NCI-H1048 (cell line): ENCODE measurements at regions not wholly inside any gene's neighbourhood (a gene's known extent, or its start where the extent isn't known, plus 50 kb on each side); places are given as distances from the start of the nearest gene placed in this dataset.

Experiments used
- DNase-seq: peaks from one replicate; lab custom pipeline; 2025; lab: John Stamatoyannopoulos, UW

DNA sequence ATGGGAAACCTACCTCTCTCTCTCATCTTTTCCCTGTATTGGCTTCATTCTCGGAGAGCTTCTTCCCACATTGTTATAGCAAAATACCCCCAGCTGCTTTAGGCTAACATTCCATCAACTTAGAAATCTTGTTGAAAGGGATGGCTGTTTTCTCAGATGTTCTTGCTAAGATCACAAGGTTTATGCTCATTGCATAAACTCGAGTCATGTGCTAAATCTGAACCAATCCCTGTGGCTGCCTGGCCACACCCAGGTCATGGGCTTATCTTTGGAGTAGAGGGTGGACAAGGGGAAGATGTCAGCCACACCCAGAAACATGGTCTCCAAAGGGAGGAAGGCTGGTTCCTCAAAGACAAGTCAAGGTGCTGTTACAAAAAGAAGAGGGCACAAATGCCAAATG is 150.6 kb upstream of the UMPS start:
- no peak for DNase-seq

DNA sequence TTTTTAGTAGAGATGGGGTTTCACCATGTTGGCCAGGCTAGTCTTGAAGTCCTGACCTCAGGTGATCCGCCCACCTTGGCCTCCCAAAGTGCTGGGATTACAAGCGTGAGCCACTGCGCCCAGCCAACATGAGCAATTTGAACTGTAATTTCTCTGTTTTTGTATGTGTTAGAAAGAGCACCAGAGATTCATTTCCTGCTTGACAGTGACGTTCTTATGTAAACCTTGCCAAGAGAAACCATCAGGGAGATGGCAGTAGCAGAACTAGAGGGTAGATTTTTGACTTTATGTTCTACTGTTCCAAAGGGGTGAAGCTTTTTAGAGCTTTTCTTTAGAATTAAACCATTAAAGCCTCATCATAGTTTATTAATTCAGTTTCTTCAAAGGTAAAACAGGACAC is 148.1 kb upstream of the UMPS start:
- no peak for DNase-seq

DNA sequence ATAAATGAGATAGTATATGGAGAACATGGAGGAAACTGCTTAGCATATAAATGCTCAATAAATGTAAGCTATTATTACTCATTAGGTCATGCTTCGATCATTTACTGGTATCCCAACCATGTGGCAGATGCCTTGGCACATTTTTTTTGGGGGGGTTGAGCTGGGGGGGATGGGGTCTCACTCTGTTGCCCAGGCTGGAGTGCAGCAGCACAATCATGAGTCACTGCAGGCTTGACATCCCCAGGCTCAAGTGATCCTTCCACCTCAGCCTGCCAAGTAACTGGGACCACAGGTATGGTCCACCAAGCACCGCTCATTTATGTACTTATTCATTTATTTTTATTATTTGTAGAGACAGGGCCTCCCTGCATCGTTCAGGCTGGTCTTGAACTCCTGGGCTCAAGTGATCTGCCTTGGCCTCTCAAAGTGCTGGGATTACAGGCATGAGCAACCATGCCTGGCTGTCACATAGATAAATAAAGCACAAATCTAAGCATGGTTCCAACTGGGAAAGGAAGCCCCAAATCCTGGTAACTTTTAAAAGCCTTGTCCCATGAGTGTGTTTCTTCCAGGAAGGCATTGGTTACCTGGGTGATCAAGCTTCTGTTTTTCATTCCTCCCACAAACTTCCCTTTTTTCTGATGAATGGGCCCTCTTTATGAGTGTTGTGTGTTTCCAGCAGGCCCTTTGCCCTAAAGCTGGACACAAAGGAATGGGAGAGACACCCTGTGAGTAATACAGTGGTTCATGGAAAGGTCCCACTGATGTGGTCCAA is 147.4 kb upstream of the UMPS start:
- no peak for DNase-seq

DNA sequence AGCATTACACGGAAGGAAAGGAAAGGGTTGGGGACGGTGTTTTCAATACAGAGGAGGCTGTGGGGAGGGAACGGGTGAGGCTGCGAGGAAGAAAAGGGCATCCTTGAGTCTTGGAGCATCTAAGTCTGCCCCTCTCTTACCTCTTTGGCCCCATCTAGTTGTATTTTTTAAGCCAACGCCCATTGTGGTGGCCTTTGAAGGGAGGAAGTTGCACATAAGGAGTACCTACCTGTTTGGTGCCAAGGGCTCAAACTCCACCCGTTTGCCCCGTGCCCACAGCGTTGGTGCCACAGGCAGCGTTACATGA is 146.1 kb upstream of the UMPS start:
- DNase-seq, result no peak

DNA sequence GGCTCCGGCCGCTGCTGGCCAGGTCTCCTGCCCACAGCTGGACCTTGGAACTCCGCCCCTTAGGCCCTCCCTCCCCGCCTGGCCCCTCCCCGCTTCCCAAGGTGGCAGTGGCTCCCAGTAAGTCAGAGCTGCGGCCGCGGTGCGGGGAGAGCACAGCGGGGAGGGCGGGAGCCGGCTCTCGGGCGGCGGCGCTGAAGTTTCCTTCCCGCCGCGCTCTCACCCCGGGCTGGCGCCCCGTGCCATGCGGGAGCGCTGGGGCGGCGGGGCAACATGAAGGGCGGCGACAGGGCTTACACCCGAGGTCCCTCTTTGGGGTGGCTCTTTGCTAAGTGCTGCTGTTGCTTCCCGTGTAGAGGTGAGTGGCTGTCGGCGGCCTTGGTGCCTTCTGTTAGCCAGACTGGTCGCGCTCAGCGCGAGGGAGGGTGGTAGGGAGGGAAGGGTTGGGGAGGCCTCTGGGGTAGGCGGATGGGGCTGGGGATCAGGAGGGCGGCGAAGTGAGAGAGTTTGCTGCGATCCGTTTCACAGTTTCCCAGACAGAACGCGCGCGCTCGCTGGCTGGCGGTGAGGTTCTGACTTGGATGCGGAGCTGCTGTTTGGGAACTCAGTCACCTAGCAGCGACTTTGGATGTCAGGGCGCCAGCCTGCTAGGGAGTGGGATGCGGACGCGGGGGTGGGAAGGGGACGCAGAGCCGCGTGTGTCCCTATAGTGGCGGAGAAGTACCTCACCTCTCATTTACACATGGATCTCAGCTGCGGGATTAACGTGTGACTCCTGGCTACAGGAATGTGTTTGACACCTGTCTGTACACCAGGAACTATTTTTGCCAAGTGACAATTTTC is 145.5 kb upstream of the UMPS start:
- no peak for DNase-seq

DNA sequence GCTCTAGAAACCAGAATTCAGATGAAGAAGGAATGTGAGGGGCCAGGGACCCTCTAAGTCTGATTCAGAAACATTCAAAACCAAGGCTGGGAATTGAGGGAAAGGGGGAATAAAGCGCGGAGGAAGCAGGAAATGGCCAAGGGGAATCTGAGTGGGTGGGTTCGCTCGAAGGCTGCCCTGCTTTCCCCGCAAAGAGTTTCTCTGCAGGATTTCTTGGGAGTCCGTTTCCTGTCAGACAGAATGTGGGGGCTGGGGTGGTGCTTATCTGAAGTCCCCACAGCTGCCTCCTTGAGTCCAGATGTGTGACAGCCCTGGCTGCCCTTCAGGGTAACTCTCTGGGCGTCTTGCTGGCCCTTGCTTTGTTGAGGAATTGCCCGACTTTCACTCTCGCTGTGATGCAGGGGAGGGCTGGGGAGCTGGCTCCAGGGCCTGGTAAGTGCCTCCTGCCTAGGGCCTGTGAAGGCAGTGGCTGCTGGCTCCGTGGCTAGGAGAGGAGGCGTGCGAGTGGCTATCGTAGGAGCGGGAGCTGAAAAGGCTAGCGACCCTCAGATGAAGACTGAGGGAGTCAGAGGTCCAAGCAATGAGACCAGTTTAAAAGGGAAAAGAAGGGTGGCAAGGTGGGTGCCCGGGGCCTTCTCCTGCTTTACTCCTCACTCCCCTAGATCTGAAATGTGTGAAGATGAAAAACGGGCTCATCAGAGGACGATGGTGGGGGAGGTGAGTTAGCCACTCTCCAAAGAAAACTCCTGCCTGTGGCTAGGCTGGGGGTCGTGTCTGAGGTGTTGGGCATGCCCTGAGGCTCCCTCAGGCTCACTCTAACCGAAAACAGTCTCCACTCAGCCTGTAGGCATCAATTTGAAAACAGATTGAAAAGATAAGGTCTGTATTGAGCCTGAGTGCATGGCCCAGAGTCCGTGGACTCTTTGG is 143.9 kb upstream of the UMPS start:
- no peak for DNase-seq

DNA sequence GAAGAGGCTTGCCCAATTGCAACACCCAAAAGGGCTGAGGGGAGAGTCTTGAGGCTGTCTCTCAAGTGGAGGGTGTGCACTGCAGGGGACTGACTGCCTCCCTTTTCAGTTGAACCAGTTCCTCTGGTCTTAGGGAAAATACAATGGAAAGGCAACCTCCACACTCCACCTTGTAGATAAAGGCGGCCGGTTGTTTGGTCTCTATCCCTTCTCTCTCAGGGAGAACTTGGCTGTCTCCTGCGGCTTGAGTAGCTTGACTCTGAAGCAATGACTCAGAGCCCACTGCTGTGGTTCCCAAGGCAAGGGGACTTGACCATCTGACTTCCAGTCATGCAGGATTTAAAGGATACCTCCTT is 143.2 kb upstream of the UMPS start:
- no peak for DNase-seq

DNA sequence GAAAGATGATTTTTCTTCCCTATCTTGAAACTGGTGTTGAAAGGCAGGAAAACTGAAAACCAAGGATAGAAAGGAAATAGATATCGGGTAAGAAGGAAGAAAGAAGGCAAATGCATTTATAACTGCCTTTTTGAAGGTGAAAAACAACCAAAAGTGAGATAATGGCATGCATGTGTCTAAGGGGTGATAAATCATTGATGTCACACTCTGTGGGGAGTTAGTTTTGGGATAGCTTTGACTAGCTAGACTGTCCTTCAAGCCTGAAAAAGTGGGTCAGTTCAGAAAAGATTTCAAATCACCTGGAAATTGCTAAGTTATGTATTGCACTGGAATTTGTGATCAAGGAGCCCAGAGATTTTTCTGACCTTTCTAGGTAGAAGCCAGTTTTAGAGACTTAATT is 142.2 kb upstream of the UMPS start:
- no peak for DNase-seq

DNA sequence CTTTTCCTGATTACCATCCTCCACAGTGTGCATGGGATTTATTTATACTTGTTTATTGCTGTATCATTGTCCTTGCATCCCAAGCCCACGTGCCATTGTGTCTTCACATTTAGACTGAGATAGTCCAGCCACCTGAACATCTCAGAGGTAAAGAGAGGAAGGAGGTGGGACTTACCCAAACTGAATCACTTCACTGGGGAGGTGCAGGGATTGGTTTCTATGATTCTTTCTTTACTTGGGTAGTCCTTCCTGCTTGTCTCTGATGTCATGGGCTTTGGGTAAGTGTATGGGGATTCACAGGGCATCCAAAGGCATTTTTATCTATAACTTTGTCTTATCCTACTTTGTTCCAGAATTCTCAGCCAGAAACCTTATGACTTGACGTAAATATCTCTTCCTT is 141.5 kb upstream of the UMPS start:
- DNase-seq, result no peak

DNA sequence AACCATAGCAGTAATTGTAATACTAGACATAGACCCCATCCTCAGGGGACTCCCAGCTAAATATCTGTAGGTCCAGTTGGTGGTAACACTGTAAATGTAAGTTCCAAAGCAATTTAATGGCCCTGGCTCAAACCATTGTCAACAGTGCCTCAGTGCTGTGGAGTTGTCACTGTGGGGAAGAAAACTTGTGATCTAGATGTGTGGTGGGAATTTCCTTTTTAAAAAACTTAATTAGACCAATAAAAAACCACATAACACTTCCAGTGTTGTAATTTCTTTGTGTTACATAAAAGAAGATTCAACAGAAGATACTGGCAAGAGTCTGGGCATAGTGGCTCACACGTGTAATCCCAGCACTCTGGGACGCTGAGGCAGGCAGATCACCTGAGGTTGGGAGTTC is 138.6 kb upstream of the UMPS start:
- no peak for DNase-seq

DNA sequence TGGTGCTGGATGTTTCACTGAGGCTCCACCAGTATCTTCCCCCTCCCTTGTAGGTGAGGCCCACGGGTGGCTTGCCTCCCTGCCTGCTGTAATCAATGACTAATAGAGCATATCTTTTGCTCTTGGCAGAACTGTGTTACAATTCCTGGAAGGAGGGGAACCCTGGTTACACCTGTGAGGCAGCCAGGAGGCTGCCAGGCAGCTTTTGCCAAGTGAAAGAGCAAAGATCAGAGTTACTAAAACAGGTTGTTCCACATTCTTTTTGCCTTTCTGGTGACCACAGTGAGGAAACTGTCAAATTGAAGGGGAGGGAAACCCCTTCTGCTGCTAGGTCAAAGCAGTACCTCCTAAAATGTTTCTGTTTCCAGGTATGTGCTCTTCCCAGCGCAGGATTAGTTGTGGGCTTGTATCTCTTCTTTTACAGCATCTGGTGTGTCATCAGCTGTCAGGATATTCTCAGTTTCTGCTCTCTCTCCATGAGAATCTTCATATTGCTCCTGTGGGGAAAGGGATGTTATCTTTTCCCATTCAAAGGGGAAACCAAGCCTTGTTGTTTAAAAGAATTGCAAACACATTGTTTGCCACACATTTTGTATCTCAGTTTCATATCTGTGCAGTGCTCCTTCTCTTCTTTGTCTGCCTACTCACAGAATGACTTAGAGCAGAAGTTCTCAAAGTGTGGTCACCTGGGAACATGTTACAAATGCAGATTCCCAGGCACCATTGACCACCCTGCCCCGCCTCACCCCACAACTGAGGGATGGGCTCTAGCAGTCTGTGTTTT is 137.4 kb upstream of the UMPS start:
- DNase-seq, result no peak

DNA sequence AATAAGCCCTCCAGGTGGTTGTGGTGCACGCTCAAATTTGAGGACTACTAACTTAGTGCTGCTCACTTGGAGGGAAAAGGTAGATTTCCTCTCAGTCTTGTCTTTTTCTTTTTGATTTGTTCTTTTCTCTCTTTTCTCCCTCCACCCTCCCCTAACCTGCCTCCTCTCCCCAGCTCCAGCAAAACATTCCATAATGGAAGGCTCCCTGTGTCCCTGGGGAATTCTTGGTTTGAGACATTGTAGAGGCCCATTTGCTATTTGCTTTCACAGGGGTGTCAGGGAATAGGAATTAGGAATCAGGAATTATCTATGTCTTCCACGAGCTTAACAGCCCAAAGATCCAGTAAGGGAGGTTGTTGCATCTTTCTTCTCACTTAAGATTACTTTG is 136.8 kb upstream of the UMPS start:
- no peak for DNase-seq

DNA sequence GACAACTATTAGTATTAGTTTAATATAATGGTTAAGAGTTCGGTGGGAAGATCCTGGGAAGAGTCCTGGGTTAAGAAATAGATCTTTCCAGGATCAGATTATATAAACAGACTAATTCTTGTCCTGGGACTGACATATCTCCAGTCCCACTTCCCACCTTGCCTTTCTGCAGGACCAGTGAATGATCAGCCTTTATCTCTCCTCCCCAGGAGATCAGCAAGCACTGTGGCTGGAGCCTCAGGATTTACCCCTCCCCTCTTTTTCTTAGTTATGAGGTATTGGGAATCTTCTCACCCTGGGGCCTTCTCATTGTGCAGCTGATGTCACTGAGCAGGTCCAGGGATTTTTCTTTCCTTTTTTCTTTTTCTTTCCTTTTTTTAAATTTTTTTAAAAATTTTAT is 135.7 kb upstream of the UMPS start:
- no peak for DNase-seq

DNA sequence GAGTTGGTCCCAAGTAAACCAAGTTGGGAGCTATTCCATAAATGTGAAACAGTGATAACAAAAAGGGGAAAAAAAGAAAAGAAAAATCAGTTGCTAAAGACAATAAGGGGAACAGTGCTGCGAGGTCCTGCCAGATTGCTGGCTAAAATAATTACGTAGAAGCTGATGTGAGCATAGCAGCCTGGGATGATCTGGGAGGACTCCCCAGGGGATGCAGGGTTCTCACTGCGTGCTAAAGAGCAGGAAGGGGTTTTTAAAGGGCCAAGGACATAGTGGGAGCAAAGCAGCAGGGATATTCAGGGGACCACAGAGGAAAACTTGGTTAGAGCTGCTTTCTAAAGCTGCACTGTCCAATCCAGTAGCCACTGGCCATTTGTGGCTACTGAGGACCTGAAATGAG is 133.0 kb upstream of the UMPS start:
- DNase-seq, result no peak

DNA sequence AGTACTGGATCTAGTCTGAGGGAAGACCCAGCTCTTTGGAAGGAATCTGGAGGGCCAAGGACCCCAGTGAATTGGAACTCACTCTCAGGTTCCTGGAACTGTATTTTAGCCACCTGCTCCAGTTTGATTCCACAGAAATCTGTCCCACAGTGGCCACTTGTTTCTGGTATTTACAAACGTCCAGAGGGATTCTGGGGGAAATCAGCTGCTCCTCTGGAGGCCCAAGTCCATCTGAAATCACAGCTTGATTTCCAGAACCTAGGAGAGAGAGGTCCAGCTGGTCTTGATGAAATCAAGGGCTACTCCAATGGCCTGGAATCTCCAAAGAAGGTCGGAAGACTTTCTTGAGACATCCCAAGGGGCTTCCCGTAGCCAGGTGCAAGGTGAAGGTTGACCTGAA is 132.3 kb upstream of the UMPS start:
- no peak for DNase-seq

DNA sequence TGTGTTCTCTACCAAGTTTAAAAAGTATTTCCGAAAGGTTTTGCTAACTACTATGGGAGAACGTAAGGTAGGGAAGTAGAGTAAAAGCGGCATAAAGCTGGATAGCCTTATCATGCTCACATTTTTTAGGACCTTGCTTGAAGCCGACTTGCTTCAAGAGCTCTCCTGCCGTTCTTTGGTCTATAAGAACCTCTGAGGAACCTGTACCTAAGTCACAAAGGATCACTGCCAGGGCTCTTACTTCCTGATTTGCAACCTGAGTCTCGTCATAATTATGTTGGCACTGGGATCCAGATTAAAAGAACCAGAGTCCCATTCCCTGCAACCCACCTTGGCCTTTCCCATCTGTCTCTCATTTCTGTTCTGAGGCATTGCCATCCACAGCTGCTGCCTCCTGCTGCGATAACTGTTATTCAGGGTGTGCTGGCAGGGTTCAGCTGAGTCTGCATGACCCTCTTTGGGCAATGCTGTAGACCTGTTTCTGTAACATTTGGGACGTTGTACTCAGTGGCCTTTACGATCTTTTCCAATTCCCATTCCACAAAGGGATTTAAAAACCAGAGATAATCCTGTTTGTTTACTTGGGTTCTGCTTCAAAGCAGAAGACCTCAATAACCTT is 131.0 kb upstream of the UMPS start:
- no peak for DNase-seq

DNA sequence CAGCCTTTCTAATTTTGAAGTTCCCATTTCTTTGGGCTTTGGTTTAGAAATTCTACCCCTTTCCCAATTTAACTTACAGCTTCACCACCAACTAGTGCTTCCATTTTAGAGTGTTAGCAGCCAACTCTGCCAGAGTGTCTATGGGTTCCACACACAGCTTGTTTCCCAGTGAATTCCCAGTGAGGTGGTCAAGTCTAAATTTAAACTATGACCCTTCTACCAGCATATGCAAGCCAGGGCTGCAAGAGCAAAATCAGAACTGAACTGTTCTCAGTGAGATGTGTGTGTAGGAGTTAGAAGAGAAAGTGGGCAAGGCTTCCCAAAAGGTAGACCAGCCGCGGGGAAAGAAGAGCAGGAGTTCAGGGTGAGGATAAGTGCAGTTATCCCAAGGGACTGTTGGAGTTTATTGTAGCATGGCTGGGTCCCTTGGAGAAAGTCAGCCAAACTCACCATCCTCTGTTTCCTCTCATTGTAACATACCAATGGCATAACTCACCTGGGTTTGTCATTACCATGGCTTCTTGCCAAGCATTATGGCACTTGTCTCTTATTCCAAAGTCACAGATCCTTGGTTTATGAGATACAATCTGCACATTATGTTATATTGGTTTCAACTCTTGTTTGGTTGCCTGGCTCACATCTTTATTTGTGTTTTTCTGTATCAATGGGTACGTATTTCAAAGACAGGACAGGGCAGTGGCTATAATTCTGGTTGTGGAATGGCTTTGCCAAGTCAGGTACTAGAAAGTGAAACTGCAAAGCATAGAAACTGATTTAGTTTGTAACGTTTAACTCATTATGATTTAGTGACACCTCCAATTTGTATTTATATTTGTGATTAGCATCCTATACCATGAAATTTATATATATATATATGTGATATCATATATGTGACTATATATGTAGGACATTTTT is 130.2 kb upstream of the UMPS start:
- no peak for DNase-seq

DNA sequence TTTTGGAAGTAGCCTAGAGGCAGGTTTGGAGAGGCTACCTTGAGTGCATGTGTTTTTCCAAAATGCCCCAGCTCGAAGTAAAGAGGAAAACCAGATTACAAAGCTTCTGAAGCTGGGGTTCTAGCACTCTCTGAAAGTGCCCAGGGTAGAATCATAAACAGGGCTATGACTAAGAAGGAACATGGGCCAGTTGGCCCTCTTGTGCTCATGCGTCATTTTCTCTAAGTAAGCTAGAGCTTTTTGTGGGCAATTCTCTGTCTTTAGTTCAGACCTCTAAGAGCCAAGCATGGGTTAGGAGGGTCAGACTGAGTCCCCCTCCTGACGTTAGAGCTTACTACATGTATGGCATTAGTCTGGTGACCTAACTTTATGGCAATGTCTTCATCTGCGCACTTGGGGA is 129.5 kb upstream of the UMPS start:
- no peak for DNase-seq

DNA sequence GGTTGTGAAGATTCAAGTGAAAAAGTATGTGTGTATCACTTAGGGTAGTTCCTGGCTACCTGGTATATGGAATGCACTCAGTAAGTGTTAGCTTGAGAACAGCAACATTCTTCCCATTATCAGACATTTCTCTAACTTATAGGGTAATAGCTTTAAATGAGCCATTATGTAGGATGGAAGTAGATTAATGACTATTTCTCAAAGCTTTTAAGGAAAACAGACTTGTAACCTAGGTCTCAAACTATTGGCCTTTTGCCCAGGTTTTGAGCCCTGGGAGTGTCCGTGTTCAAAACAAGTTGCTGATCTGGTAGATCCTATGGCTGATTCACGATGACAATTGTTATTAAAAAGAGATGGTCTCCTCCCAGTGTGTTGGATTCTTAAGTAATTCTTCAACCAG is 129.1 kb upstream of the UMPS start:
- DNase-seq, result no peak

DNA sequence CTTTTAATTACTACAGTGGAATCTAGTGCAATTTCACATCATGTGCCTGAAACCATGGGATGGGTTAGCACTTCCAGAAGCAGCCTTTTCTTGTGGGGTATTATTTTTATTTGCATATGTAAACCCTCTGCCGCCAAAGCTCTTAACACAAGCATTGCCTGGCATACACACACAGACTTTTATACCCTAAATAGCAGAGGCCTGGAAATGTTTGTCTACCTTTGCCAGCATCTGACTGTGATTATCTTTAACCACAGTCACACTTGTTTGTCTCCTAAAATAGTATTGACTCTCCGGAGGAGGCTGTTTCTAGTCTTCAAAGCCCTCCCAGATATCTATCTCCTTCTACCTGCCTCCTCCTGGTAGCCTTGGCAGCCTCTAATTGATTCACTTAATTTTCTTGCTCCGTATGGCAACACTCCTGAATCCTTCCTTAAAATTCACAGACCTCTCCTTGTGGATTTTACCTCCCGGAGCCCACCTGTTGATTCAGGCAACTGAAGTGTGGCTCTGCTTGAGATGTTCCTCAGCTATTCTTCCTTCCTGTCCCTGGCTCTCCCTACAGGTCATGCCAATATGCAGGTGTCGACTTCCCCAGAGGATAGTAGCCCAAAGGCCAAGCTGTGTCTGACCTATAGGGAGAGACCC is 127.1 kb upstream of the UMPS start:
- no peak for DNase-seq
